Fibroblast of lung (primary cell): ENCODE measurements at regions not wholly inside any gene's neighbourhood (a gene's known extent, or its start where the extent isn't known, plus 50 kb on each side); places are given as distances from the start of the nearest gene placed in this dataset.
"Not testable (repeated sequence)": the region's sequence is repeated elsewhere in the genome, so short reads cannot be mapped to it uniquely, and the experiment has no call there.

Source experiments
- DNase-seq, 2 donors: peaks; one replicate each; pipeline versions ENCODE4 v3.0.0 to v3.0.0-alpha.2; 2010; ENCODE audit warnings: low read depth in 2 of 2
- H2AFZ ChIP-seq: 2 replicates; pipeline ENCODE4 v1.5.1; 2012; ENCODE audit warnings: low read length, control low read depth, inconsistent platforms
- H3K27ac ChIP-seq: 2 replicates; pipeline ENCODE4 v1.5.1; 2011; ENCODE audit warnings: low read length, control low read depth; ENCODE audit not compliant: insufficient read depth
- H3K27me3 ChIP-seq: 2 replicates; pipeline ENCODE4 v1.5.1; 2011; ENCODE audit warnings: mild to moderate bottlenecking, low read length; ENCODE audit not compliant: control insufficient read depth, insufficient read depth
- H3K36me3 ChIP-seq: 2 replicates; pipeline ENCODE4 v1.5.1; 2011; ENCODE audit warnings: low read length; ENCODE audit not compliant: control insufficient read depth, insufficient read depth
- H3K4me1 ChIP-seq: 2 replicates; pipeline ENCODE4 v1.5.1; 2011; ENCODE audit warnings: low read length; ENCODE audit not compliant: control insufficient read depth, insufficient read depth; ENCODE audit errors: extremely low read depth
- H3K4me2 ChIP-seq: 2 replicates; pipeline ENCODE4 v1.5.1; 2011; ENCODE audit warnings: low read length, control low read depth; ENCODE audit not compliant: insufficient read depth; ENCODE audit errors: extremely low read depth
- H3K4me3 ChIP-seq, 4 experiments: fragments of 200-600 bp in 1 of 4; sonication (generic) in 1 of 4; replicated peaks in 1 of 4; 2 replicates each; pipeline ENCODE4 v1.5.1; 2011 to 2016; ENCODE audit warnings: low read length in 4 of 4, low read depth in 3 of 4, mild to moderate bottlenecking in 3 of 4, control low read depth in 2 of 4, inconsistent platforms in 1 of 4, mixed read lengths in 1 of 4; ENCODE audit not compliant: insufficient read depth in 1 of 4; ENCODE audit errors: control extremely low read depth in 1 of 4
- H3K79me2 ChIP-seq: 2 replicates; pipeline ENCODE4 v1.5.1; 2012; ENCODE audit warnings: mild to moderate bottlenecking, low read length, inconsistent platforms; ENCODE audit not compliant: control insufficient read depth, insufficient read depth
- H3K9ac ChIP-seq: 2 replicates; pipeline ENCODE4 v1.5.1; 2011; ENCODE audit warnings: mild to moderate bottlenecking, low read length, control low read depth; ENCODE audit not compliant: insufficient read depth
- H3K9me3 ChIP-seq: 2 replicates; pipeline ENCODE4 v1.5.1; 2012; ENCODE audit warnings: low read depth, low read length; ENCODE audit not compliant: control insufficient read depth, insufficient read depth
- H4K20me1 ChIP-seq: 2 replicates; pipeline ENCODE4 v1.5.1; 2011; ENCODE audit warnings: low read length; ENCODE audit not compliant: control insufficient read depth, insufficient read depth; ENCODE audit errors: extremely low read depth
- EZH2 ChIP-seq: IDR thresholded peaks from 2 replicates; pipeline ENCODE4 v1.5.1; 2012; ENCODE audit warnings: low read length, control low read depth, mild to moderate bottlenecking; ENCODE audit errors: missing control alignments
- TF ChIP-seq, protein P1 (sequence below), 2 donors: IDR thresholded peaks in 1 of 2; conservative IDR thresholded peaks in 1 of 2; 1 replicate in 1 of 2; 2 replicates in 1 of 2; pipeline ENCODE4 v1.5.1; 2011 to 2012; ENCODE audit warnings: low read length in 2 of 2, control low read depth in 1 of 2, inconsistent platforms in 1 of 2, low read depth in 1 of 2, mild to moderate bottlenecking in 1 of 2

GRCh38 chr5:72586788-72587530, 79.7 kb upstream of the ZNF366 start:
- peak in 1 of 2 donors; percentile 16 for DNase-seq
- no peaks in the 10 kb centered on the region for H3K36me3 ChIP-seq
- H3K9me3 ChIP-seq: no peaks in the 10 kb centered on the region
- H3K27ac ChIP-seq: no peak overlapping the region
- H3K79me2 ChIP-seq: no peaks in the 10 kb centered on the region
- TF ChIP-seq EZH2: no peak
- TF ChIP-seq, protein P1, sequence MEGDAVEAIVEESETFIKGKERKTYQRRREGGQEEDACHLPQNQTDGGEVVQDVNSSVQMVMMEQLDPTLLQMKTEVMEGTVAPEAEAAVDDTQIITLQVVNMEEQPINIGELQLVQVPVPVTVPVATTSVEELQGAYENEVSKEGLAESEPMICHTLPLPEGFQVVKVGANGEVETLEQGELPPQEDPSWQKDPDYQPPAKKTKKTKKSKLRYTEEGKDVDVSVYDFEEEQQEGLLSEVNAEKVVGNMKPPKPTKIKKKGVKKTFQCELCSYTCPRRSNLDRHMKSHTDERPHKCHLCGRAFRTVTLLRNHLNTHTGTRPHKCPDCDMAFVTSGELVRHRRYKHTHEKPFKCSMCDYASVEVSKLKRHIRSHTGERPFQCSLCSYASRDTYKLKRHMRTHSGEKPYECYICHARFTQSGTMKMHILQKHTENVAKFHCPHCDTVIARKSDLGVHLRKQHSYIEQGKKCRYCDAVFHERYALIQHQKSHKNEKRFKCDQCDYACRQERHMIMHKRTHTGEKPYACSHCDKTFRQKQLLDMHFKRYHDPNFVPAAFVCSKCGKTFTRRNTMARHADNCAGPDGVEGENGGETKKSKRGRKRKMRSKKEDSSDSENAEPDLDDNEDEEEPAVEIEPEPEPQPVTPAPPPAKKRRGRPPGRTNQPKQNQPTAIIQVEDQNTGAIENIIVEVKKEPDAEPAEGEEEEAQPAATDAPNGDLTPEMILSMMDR (conservative IDR thresholded peaks at IDR 0.05 in 1 of 2, IDR thresholded peaks at IDR 0.05 in 1 of 2; ENCODE audit: low read depth in 1 of 2, low read length in 2 of 2): no peak
- H2AFZ ChIP-seq: no peak overlapping the region
- H3K9ac ChIP-seq: no peak overlapping the region
- H3K27me3 ChIP-seq: no peaks in the 10 kb centered on the region
- no peak overlapping the region for H3K4me2 ChIP-seq
- peaks cover 2% of the 10 kb centered on the region for H3K4me1 ChIP-seq
- no peaks in the 10 kb centered on the region for H4K20me1 ChIP-seq
- H3K4me3 ChIP-seq: no peak overlapping the region

DNA sequence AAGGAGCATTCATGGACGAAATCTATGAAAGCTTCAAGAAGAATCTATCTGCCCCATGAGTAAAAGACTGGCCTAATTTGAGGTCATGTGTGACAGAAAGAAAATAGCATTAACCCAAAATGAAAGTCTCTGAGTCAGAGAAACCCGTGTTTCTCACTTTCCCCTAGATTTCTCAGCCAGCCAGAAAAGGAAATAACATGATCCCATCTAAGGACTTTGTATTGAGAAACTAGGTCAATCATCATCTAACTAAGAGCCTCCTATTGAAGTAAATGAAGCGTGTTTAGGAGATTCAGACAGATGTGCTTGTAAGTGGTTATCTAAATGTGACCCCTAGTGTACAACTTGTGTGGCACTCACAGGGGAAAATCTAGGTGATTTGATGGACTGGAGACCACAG, 77.3 kb upstream of the ZNF366 start:
- H3K4me1 ChIP-seq: peaks cover 2% of the 10 kb centered on the region
- H3K27me3 ChIP-seq: no peaks in the 10 kb centered on the region
- H3K9ac ChIP-seq: no peak overlapping the region
- no peaks in the 10 kb centered on the region for H3K79me2 ChIP-seq
- H3K27ac ChIP-seq: no peak overlapping the region
- no peak overlapping the region for H3K4me3 ChIP-seq
- H2AFZ ChIP-seq: no peak overlapping the region
- H4K20me1 ChIP-seq: no peaks in the 10 kb centered on the region
- peak in 1 of 2 donors; percentile 57 for DNase-seq
- TF ChIP-seq, protein P1 (conservative IDR thresholded peaks at IDR 0.05 in 1 of 2, IDR thresholded peaks at IDR 0.05 in 1 of 2; ENCODE audit: low read depth in 1 of 2, low read length in 2 of 2): peak in 1 of 2 donors; percentile 4
- TF ChIP-seq EZH2: no peak
- H3K36me3 ChIP-seq: no peaks in the 10 kb centered on the region
- no peak overlapping the region for H3K4me2 ChIP-seq
- H3K9me3 ChIP-seq: no peaks in the 10 kb centered on the region

DNA sequence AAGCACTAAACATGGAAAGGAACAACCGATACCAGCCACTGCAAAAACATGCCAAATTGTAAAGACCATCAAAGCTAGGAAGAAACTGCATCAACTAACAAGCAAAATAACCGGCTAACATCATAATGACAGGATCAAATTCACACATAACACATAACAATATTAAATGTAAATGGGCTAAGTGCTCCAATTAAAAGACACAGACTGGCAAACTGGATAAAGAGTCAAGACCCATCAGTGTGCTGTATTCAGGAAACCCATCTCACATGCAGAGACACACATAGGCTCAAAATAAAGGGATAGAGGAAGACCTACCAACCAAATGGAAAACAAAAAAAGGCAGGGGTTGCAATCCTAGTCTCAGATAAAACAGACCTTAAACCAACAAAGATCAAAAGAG, 72.1 kb upstream of the ZNF366 start:
- H3K9me3 ChIP-seq, H4K20me1 ChIP-seq, H3K9ac ChIP-seq: not testable (repeated sequence)

More for the DNA sequence above, 72.1 kb upstream of the ZNF366 start:
- H3K36me3 ChIP-seq, H3K4me2 ChIP-seq, H3K4me3 ChIP-seq, DNase-seq, H3K27me3 ChIP-seq, H3K4me1 ChIP-seq, H3K79me2 ChIP-seq, H2AFZ ChIP-seq, H3K27ac ChIP-seq: not testable (repeated sequence)
